Activated B cell treated with CpG ODN at 0.5 μM for 24 hours (primary cell): ENCODE measurements at regions not wholly inside any gene's neighbourhood (a gene's known extent, or its start where the extent isn't known, plus 50 kb on each side); places are given as distances from the start of the nearest gene placed in this dataset.
"Not testable (repeated sequence)": the region's sequence is repeated elsewhere in the genome, so short reads cannot be mapped to it uniquely, and the experiment has no call there.

Experiments used
- ATAC-seq: fragments of 200-7000 bp; cut with Tn5 transposase; one replicate; pipeline ENCODE4 v1.10.0; 2021; ENCODE audit warnings: low read depth, mild to moderate bottlenecking, moderate library complexity
- CTCF ChIA-PET: fragments of 350-600 bp; sonication (Branson Sonifier 250); formaldehyde crosslinking; loops from one replicate; lab custom pipeline; 2021; ENCODE audit warnings: antibody characterized with exemption; lab: Charles Lee
- POLR2A ChIA-PET: fragments of 350-600 bp; sonication (Branson Sonifier 250); formaldehyde crosslinking; loops from one replicate; lab custom pipeline; 2021; ENCODE audit warnings: antibody characterized with exemption; lab: Charles Lee
- DNase-seq: peaks from one replicate; pipeline ENCODE4 v3.0.0; 2022
- H3K27ac Mint-ChIP-seq: one replicate; pipeline ENCODE4 v1.8.0; 2020; ENCODE audit warnings: mixed read lengths
- H3K27me3 Mint-ChIP-seq: one replicate; pipeline ENCODE4 v1.8.0; 2021; ENCODE audit warnings: mixed read lengths
- H3K36me3 Mint-ChIP-seq: one replicate; pipeline ENCODE4 v1.8.0; 2021; ENCODE audit warnings: low read depth, mixed read lengths
- H3K4me1 Mint-ChIP-seq: one replicate; pipeline ENCODE4 v1.8.0; 2021; ENCODE audit warnings: mixed read lengths
- H3K4me3 Mint-ChIP-seq: one replicate; pipeline ENCODE4 v1.8.0; 2020; ENCODE audit warnings: mild to moderate bottlenecking, mixed read lengths
- H3K9me3 Mint-ChIP-seq: one replicate; pipeline ENCODE4 v1.8.0; 2020; ENCODE audit warnings: mixed read lengths
- CTCF ChIP-seq: fragments of 200-600 bp; IDR thresholded peaks from one replicate; pipeline ENCODE4 v1.8.0; 2022; ENCODE audit warnings: antibody characterized with exemption, mild to moderate bottlenecking
- intact Hi-C: fragments of 100-400 bp; cut with micrococcal nuclease; formaldehyde crosslinking; loops from one replicate; pipeline ENCODE4 v1.15.1; 2024

GRCh38 chr5:174796711-174797192 lies 72.4 kb downstream of the MSX2 start:
- peaks cover 32% of the 10 kb centered on the region for H3K27me3 Mint-ChIP-seq
- ChIA-PET POLR2A (no interaction called here), CTCF (no interaction called here)
- ATAC-seq (no peak), DNase-seq (no peak)
- H3K4me1 Mint-ChIP-seq = no peaks in the 10 kb centered on the region
- H3K4me3 Mint-ChIP-seq = no peak overlapping the region
- no peak overlapping the region for H3K27ac Mint-ChIP-seq
- no peaks in the 10 kb centered on the region for H3K36me3 Mint-ChIP-seq
- peaks cover 6% of the 10 kb centered on the region for H3K9me3 Mint-ChIP-seq
- intact Hi-C loops = no loop called here
- no peak for TF ChIP-seq CTCF

- H3K4me3 Mint-ChIP-seq = no peak overlapping the region
- DNase-seq = no peak
- intact Hi-C loops = no loop called here
- no peak for TF ChIP-seq CTCF
- H3K9me3 Mint-ChIP-seq = peaks cover 2% of the 10 kb centered on the region
- ChIA-PET CTCF (no interaction called here), POLR2A (no interaction called here)
- no peak overlapping the region for H3K27ac Mint-ChIP-seq
- no peaks in the 10 kb centered on the region for H3K36me3 Mint-ChIP-seq
- no peaks in the 10 kb centered on the region for H3K4me1 Mint-ChIP-seq
- peaks cover 34% of the 10 kb centered on the region for H3K27me3 Mint-ChIP-seq
- no peak for ATAC-seq
Measured at GRCh38 chr5:174794931-174795672, 70.7 kb downstream of the MSX2 start.

- Mint-ChIP-seq H3K4me1 (no peaks in the 10 kb centered on the region), H3K27me3 (peaks cover 34% of the 10 kb centered on the region), H3K27ac (no peak overlapping the region), H3K36me3 (no peaks in the 10 kb centered on the region), H3K9me3 (peaks cover 2% of the 10 kb centered on the region), H3K4me3 (no peak overlapping the region)
- TF ChIP-seq CTCF = no peak
- ATAC-seq (no peak), DNase-seq (no peak)
- ChIA-PET CTCF (no interaction called here), POLR2A (no interaction called here)
- intact Hi-C loops = no loop called here
Measured at GRCh38 chr5:174793684-174794328, 69.4 kb downstream of the MSX2 start.

GRCh38 chr5:174793076-174793475 lies 68.7 kb downstream of the MSX2 start:
- H3K4me3 Mint-ChIP-seq = no peak overlapping the region
- CTCF ChIA-PET = no interaction called here
- peaks cover 28% of the 10 kb centered on the region for H3K27me3 Mint-ChIP-seq
- no peak overlapping the region for H3K27ac Mint-ChIP-seq
- POLR2A ChIA-PET = no interaction called here
- H3K9me3 Mint-ChIP-seq = peaks cover 2% of the 10 kb centered on the region
- no peak for TF ChIP-seq CTCF
- intact Hi-C loops = no loop called here
- ATAC-seq = no peak
- DNase-seq = no peak
- H3K4me1 Mint-ChIP-seq = no peaks in the 10 kb centered on the region
- no peaks in the 10 kb centered on the region for H3K36me3 Mint-ChIP-seq

GRCh38 chr5:174792265-174792664 lies 67.9 kb downstream of the MSX2 start:
- ATAC-seq, H3K27ac Mint-ChIP-seq, H3K9me3 Mint-ChIP-seq, CTCF ChIA-PET, H3K4me3 Mint-ChIP-seq, intact Hi-C loops, DNase-seq, H3K4me1 Mint-ChIP-seq, H3K36me3 Mint-ChIP-seq, POLR2A ChIA-PET: not testable (repeated sequence)
- peaks cover 28% of the 10 kb centered on the region for H3K27me3 Mint-ChIP-seq
